GM18505 (cell line): ENCODE measurements at regions not wholly inside any gene's neighbourhood (a gene's known extent, or its start where the extent isn't known, plus 50 kb on each side); places are given as distances from the start of the nearest gene placed in this dataset.

Experiments
- ATAC-seq: cut with Tn5 transposase; IDR thresholded peaks from one replicate; pipeline ENCODE4 v1.9.1; 2021; ENCODE audit not compliant: unreplicated experiment
- POLR2A ChIP-seq: IDR thresholded peaks from 4 replicates; pipeline ENCODE4 v1.6.1; 2011; ENCODE audit warnings: borderline replicate concordance; ENCODE audit not compliant: insufficient read depth, insufficient read length; ENCODE audit errors: extremely low read depth

GRCh38 chr4:173891072-173891471 lies 361.0 kb upstream of the HAND2 start:
- TF ChIP-seq POLR2A, result no peak
- no peak for ATAC-seq

- no peak for ATAC-seq
Measured at GRCh38 chr4:173883821-173884220, 353.8 kb upstream of the HAND2 start.

GRCh38 chr4:173880897-173881296 lies 350.9 kb upstream of the HAND2 start:
- TF ChIP-seq POLR2A, result no peak
- no peak for ATAC-seq

More at GRCh38 chr4:173883821-173884220, 353.8 kb upstream of the HAND2 start:
- TF ChIP-seq POLR2A, result no peak

GRCh38 chr4:173879509-173879908 lies 349.5 kb upstream of the HAND2 start:
- no peak for TF ChIP-seq POLR2A
- ATAC-seq, result no peak

- no peak for ATAC-seq
- TF ChIP-seq POLR2A, result no peak
Measured at GRCh38 chr4:173878701-173879100, 348.7 kb upstream of the HAND2 start.

- TF ChIP-seq POLR2A, result no peak
- no peak for ATAC-seq
Measured at GRCh38 chr4:173871643-173872042, 341.6 kb upstream of the HAND2 start.

- no peak for TF ChIP-seq POLR2A
- no peak for ATAC-seq
Measured at GRCh38 chr4:173866322-173867026, 336.4 kb upstream of the HAND2 start.

GRCh38 chr4:173862754-173863153 lies 332.7 kb upstream of the HAND2 start:
- no peak for ATAC-seq
- no peak for TF ChIP-seq POLR2A

GRCh38 chr4:173860094-173860493 lies 330.1 kb upstream of the HAND2 start:
- TF ChIP-seq POLR2A, result no peak
- ATAC-seq, result no peak

- no peak for ATAC-seq
- TF ChIP-seq POLR2A, result no peak
Measured at GRCh38 chr4:173859091-173859713, 329.2 kb upstream of the HAND2 start.

GRCh38 chr4:173858471-173858870 lies 328.4 kb upstream of the HAND2 start:
- ATAC-seq, result no peak
- TF ChIP-seq POLR2A, result no peak

GRCh38 chr4:173857828-173858227 lies 327.8 kb upstream of the HAND2 start:
- TF ChIP-seq POLR2A, result no peak

GRCh38 chr4:173855015-173855414 lies 325.0 kb upstream of the HAND2 start:
- TF ChIP-seq POLR2A, result no peak
- no peak for ATAC-seq

More at GRCh38 chr4:173857828-173858227, 327.8 kb upstream of the HAND2 start:
- ATAC-seq, result no peak

GRCh38 chr4:173852775-173853174 lies 322.7 kb upstream of the HAND2 start:
- no peak for ATAC-seq
- TF ChIP-seq POLR2A, result no peak
